ENCODE measurements at regions not wholly inside any gene's neighbourhood (a gene's known extent, or its start where the extent isn't known, plus 50 kb on each side); places are given as distances from the start of the nearest gene placed in this dataset.
"Not testable (repeated sequence)": the region's sequence is repeated elsewhere in the genome, so short reads cannot be mapped to it uniquely, and the experiment has no call there.

- DNase-seq: no peak
Observed at GRCh38 chrX:45527834-45528233, 327.2 kb upstream of the DIPK2B start.

GRCh38 chrX:45524805-45525204 is 324.1 kb upstream of the DIPK2B start:
- DNase-seq: no peak

GRCh38 chrX:45524296-45524695 is 323.6 kb upstream of the DIPK2B start:
- no peak for DNase-seq

GRCh38 chrX:45518552-45518951 is 317.9 kb upstream of the DIPK2B start:
- DNase-seq: no peak

- no peak for DNase-seq
Observed at GRCh38 chrX:45517090-45517973, 316.7 kb upstream of the DIPK2B start.

- peak; percentile 36 for DNase-seq
Observed at GRCh38 chrX:45515262-45516215, 314.9 kb upstream of the DIPK2B start.

GRCh38 chrX:45513042-45513441 is 312.4 kb upstream of the DIPK2B start:
- no peak for DNase-seq

- DNase-seq: no peak
Observed at GRCh38 chrX:45508454-45508853, 307.8 kb upstream of the DIPK2B start.

- no peak for DNase-seq
Observed at GRCh38 chrX:45506149-45506730, 305.6 kb upstream of the DIPK2B start.

GRCh38 chrX:45505214-45505613 is 304.5 kb upstream of the DIPK2B start:
- no peak for DNase-seq

- not testable (repeated sequence) for DNase-seq
Observed at GRCh38 chrX:45503787-45504362, 303.2 kb upstream of the DIPK2B start.

- no peak for DNase-seq
Observed at GRCh38 chrX:45502396-45502795, 301.7 kb upstream of the DIPK2B start.

GRCh38 chrX:45497290-45497689 is 296.6 kb upstream of the DIPK2B start:
- no peak for DNase-seq

- no peak for DNase-seq
Observed at GRCh38 chrX:45485719-45486118, 285.0 kb upstream of the DIPK2B start.

GRCh38 chrX:45479835-45480422 is 279.3 kb upstream of the DIPK2B start:
- no peak for DNase-seq

- DNase-seq: no peak
Observed at GRCh38 chrX:45479196-45479834, 278.6 kb upstream of the DIPK2B start.

- DNase-seq: no peak
Observed at GRCh38 chrX:45472968-45473367, 272.3 kb upstream of the DIPK2B start.

GRCh38 chrX:45467537-45467936 is 266.9 kb upstream of the DIPK2B start:
- not testable (repeated sequence) for DNase-seq

GRCh38 chrX:45455732-45456131 is 255.1 kb upstream of the DIPK2B start:
- not testable (repeated sequence) for DNase-seq

- no peak for DNase-seq
Observed at GRCh38 chrX:45454290-45454689, 253.6 kb upstream of the DIPK2B start.

- DNase-seq: no peak
Observed at GRCh38 chrX:45449982-45450381, 249.3 kb upstream of the DIPK2B start.

GRCh38 chrX:45447995-45448394 is 247.3 kb upstream of the DIPK2B start:
- DNase-seq: no peak
